ENCODE measurements at regions not wholly inside any gene's neighbourhood (a gene's known extent, or its start where the extent isn't known, plus 50 kb on each side); places are given as distances from the start of the nearest gene placed in this dataset.

GRCh38 chr3:118497274-118497673 lies 537.4 kb downstream of the IGSF11 start:
- CTCF ChIA-PET: no interaction called here
- H3K4me3 Mint-ChIP-seq: no peak overlapping the region

DNA sequence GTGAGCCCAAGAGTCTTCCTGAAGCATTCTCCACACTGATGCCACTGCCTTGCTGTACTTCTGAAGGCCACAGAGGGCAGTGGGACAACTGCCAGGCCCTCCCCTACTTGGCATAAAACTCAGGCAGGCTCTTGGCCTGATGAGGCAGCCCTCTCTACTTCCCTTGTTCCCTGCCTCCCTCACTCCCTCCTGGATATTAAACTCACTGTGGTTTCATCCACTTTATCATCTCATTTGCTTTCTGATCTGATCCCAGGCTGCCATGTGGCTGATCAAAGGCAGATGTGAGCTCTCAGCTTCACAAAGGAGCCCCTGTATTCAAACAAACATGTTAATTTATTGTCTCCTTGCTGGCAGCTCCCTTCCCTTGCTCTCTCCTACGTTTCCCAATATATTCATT lies 533.5 kb downstream of the IGSF11 start:
- H3K27me3 Mint-ChIP-seq: no peaks in the 10 kb centered on the region
- CTCF ChIA-PET: no interaction called here
- no peaks in the 10 kb centered on the region for H3K9me3 ChIP-seq (ENCODE audit: low read length)
- no peaks in the 10 kb centered on the region for H3K27me3 ChIP-seq (ENCODE audit: insufficient read depth, low read length, poor library complexity, severe bottlenecking)
- no peaks in the 10 kb centered on the region for H3K4me1 Mint-ChIP-seq
- DNase-seq: no peak
- H3K4me3 ChIP-seq (ENCODE audit: low read length): no peak overlapping the region
- no peaks in the 10 kb centered on the region for H3K4me1 ChIP-seq (ENCODE audit: insufficient read depth, low read length)
- peaks cover 0 to 3% (median 0%) of the 10 kb centered on the region in 5 donors for H3K9me3 Mint-ChIP-seq
- H3K4me3 Mint-ChIP-seq: no peak overlapping the region
- H3K27ac Mint-ChIP-seq: no peak overlapping the region
- H3K36me3 ChIP-seq (ENCODE audit: insufficient read depth, low read length): no peaks in the 10 kb centered on the region
- no peak overlapping the region for H3K27ac ChIP-seq (ENCODE audit: low read depth, low read length)
- POLR2A ChIA-PET: no interaction called here
- no peaks in the 10 kb centered on the region for H3K36me3 Mint-ChIP-seq

More at GRCh38 chr3:118497274-118497673, 537.4 kb downstream of the IGSF11 start:
- Mint-ChIP-seq H3K27ac (no peak overlapping the region), H3K27me3 (no peaks in the 10 kb centered on the region), H3K4me1 (no peaks in the 10 kb centered on the region), H3K36me3 (no peaks in the 10 kb centered on the region), H3K9me3 (peaks cover 0 to 10% (median 0%) of the 10 kb centered on the region in 5 donors)
- H3K27me3 ChIP-seq (ENCODE audit: insufficient read depth, low read length, poor library complexity, severe bottlenecking): no peaks in the 10 kb centered on the region
- no peak overlapping the region for H3K4me3 ChIP-seq (ENCODE audit: low read length)
- H3K36me3 ChIP-seq (ENCODE audit: insufficient read depth, low read length): no peaks in the 10 kb centered on the region
- H3K9me3 ChIP-seq (ENCODE audit: low read length): no peaks in the 10 kb centered on the region
- H3K27ac ChIP-seq (ENCODE audit: low read depth, low read length): no peak overlapping the region
- POLR2A ChIA-PET: no interaction called here
- DNase-seq: no peak
- no peaks in the 10 kb centered on the region for H3K4me1 ChIP-seq (ENCODE audit: insufficient read depth, low read length)

- Mint-ChIP-seq H3K4me3 (no peak overlapping the region), H3K27ac (no peak overlapping the region), H3K36me3 (no peaks in the 10 kb centered on the region), H3K9me3 (peaks cover 0 to 1% (median 0%) of the 10 kb centered on the region in 5 donors), H3K4me1 (no peaks in the 10 kb centered on the region), H3K27me3 (no peaks in the 10 kb centered on the region)
- no peaks in the 10 kb centered on the region for H3K27me3 ChIP-seq (ENCODE audit: insufficient read depth, low read length, poor library complexity, severe bottlenecking)
- no peaks in the 10 kb centered on the region for H3K9me3 ChIP-seq (ENCODE audit: low read length)
- DNase-seq: no peak
- CTCF ChIA-PET: no interaction called here
- H3K36me3 ChIP-seq (ENCODE audit: insufficient read depth, low read length): no peaks in the 10 kb centered on the region
- H3K4me3 ChIP-seq (ENCODE audit: low read length): no peak overlapping the region
- POLR2A ChIA-PET: no interaction called here
- H3K4me1 ChIP-seq (ENCODE audit: insufficient read depth, low read length): no peaks in the 10 kb centered on the region
- no peak overlapping the region for H3K27ac ChIP-seq (ENCODE audit: low read depth, low read length)
These were observed 529.7 kb downstream of the IGSF11 start for GRCh38 chr3:118504906-118505305.

DNA sequence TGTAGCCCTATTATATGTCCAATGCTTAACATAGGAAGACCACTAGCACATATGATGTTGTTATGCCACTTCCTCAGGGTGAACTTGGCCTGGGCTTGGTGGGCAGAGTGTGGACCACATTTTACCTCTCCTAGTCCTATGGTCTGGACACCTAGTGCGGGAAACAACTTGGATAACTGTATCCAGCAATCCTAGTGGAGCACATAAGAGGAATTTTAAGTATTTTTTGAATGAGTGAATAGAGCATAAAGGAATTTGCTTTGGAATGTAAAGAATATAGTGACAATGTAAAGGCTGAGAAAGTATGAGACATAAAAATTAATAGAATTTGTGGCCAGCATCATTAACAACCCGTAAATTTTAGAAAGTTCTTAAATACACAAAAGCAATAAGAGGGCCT lies 528.9 kb downstream of the IGSF11 start:
- DNase-seq: no peak
- Histone ChIP-seq H3K9me3 (ENCODE audit: low read length) (no peaks in the 10 kb centered on the region), H3K27me3 (ENCODE audit: insufficient read depth, low read length, poor library complexity, severe bottlenecking) (no peaks in the 10 kb centered on the region), H3K4me1 (ENCODE audit: insufficient read depth, low read length) (no peaks in the 10 kb centered on the region), H3K27ac (ENCODE audit: low read depth, low read length) (no peak overlapping the region), H3K36me3 (ENCODE audit: insufficient read depth, low read length) (no peaks in the 10 kb centered on the region), H3K4me3 (ENCODE audit: low read length) (no peak overlapping the region)
- ChIA-PET POLR2A (no interaction called here), CTCF (no interaction called here)
- Mint-ChIP-seq H3K9me3 (peaks cover 0 to 1% (median 0%) of the 10 kb centered on the region in 5 donors), H3K27me3 (no peaks in the 10 kb centered on the region), H3K36me3 (no peaks in the 10 kb centered on the region), H3K4me1 (no peaks in the 10 kb centered on the region), H3K27ac (no peak overlapping the region), H3K4me3 (no peak overlapping the region)

DNA sequence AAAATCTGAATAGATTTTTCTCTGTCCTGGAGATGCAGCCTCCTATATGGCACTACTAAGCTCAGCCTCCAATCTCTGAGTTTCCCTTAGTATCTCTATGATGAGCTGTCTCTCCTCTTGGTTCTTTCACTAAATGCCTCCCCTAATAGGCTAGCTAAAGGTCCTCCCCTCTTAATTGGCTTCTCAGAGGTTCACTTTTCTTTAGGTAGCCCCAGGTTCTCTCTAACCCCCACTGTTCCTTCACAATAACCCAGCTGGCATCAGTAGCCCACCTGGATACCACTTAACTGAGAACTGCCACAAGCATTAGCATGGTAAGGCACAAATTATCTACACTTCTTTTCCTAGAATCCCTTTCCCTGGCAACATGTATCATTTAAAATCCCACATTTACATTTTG lies 523.2 kb downstream of the IGSF11 start:
- no peaks in the 10 kb centered on the region for H3K36me3 ChIP-seq (ENCODE audit: insufficient read depth, low read length)
- no peaks in the 10 kb centered on the region for H3K27me3 ChIP-seq (ENCODE audit: insufficient read depth, low read length, poor library complexity, severe bottlenecking)
- Mint-ChIP-seq H3K27me3 (no peaks in the 10 kb centered on the region), H3K4me3 (no peak overlapping the region), H3K9me3 (peaks cover 3 to 6% (median 3%) of the 10 kb centered on the region in 5 donors), H3K27ac (no peak overlapping the region), H3K4me1 (no peaks in the 10 kb centered on the region), H3K36me3 (peaks cover 0 to 3% (median 0%) of the 10 kb centered on the region in 3 donors)
- H3K9me3 ChIP-seq (ENCODE audit: low read length): no peaks in the 10 kb centered on the region
- H3K27ac ChIP-seq (ENCODE audit: low read depth, low read length): no peak overlapping the region
- CTCF ChIA-PET: no interaction called here
- no peaks in the 10 kb centered on the region for H3K4me1 ChIP-seq (ENCODE audit: insufficient read depth, low read length)
- POLR2A ChIA-PET: no interaction called here
- DNase-seq: no peak
- no peak overlapping the region for H3K4me3 ChIP-seq (ENCODE audit: low read length)

GRCh38 chr3:118512301-118512700 lies 522.3 kb downstream of the IGSF11 start:
- H3K9me3 ChIP-seq (ENCODE audit: low read length): no peaks in the 10 kb centered on the region
- H3K27ac ChIP-seq (ENCODE audit: low read depth, low read length): no peak overlapping the region
- DNase-seq: no peak
- peaks cover 0 to 3% (median 0%) of the 10 kb centered on the region in 3 donors for H3K36me3 Mint-ChIP-seq
- H3K36me3 ChIP-seq (ENCODE audit: insufficient read depth, low read length): no peaks in the 10 kb centered on the region
- no peak overlapping the region for H3K4me3 Mint-ChIP-seq
- H3K4me1 Mint-ChIP-seq: no peaks in the 10 kb centered on the region
- H3K27me3 ChIP-seq (ENCODE audit: insufficient read depth, low read length, poor library complexity, severe bottlenecking): no peaks in the 10 kb centered on the region
- no peaks in the 10 kb centered on the region for H3K27me3 Mint-ChIP-seq
- H3K9me3 Mint-ChIP-seq: peaks cover 3 to 5% (median 3%) of the 10 kb centered on the region in 5 donors
- CTCF ChIA-PET: no interaction called here
- H3K27ac Mint-ChIP-seq: no peak overlapping the region
- POLR2A ChIA-PET: no interaction called here
- no peak overlapping the region for H3K4me3 ChIP-seq (ENCODE audit: low read length)
- no peaks in the 10 kb centered on the region for H3K4me1 ChIP-seq (ENCODE audit: insufficient read depth, low read length)

- no peaks in the 10 kb centered on the region for H3K4me1 Mint-ChIP-seq
- H3K27ac Mint-ChIP-seq: no peak overlapping the region
- no peaks in the 10 kb centered on the region for H3K36me3 Mint-ChIP-seq
- Histone ChIP-seq H3K27ac (ENCODE audit: low read depth, low read length) (no peak overlapping the region), H3K9me3 (ENCODE audit: low read length) (no peaks in the 10 kb centered on the region), H3K36me3 (ENCODE audit: insufficient read depth, low read length) (no peaks in the 10 kb centered on the region), H3K4me1 (ENCODE audit: insufficient read depth, low read length) (no peaks in the 10 kb centered on the region), H3K4me3 (ENCODE audit: low read length) (no peak overlapping the region), H3K27me3 (ENCODE audit: insufficient read depth, low read length, poor library complexity, severe bottlenecking) (no peaks in the 10 kb centered on the region)
- H3K27me3 Mint-ChIP-seq: no peaks in the 10 kb centered on the region
- CTCF ChIA-PET: no interaction called here
- POLR2A ChIA-PET: no interaction called here
- no peak for DNase-seq
- H3K4me3 Mint-ChIP-seq: no peak overlapping the region
- peaks cover 6 to 12% (median 8%) of the 10 kb centered on the region in 5 donors for H3K9me3 Mint-ChIP-seq
These were observed 509.6 kb downstream of the IGSF11 start for GRCh38 chr3:118525077-118525476.

GRCh38 chr3:118526758-118527513 lies 507.7 kb downstream of the IGSF11 start:
- no peak overlapping the region for H3K4me3 ChIP-seq (ENCODE audit: low read length)
- no peaks in the 10 kb centered on the region for H3K36me3 ChIP-seq (ENCODE audit: insufficient read depth, low read length)
- Mint-ChIP-seq H3K27ac (no peak overlapping the region), H3K4me3 (no peak overlapping the region), H3K4me1 (no peaks in the 10 kb centered on the region), H3K9me3 (peaks cover 0 to 12% (median 6%) of the 10 kb centered on the region in 5 donors), H3K27me3 (no peaks in the 10 kb centered on the region), H3K36me3 (no peaks in the 10 kb centered on the region)
- ChIA-PET CTCF (no interaction called here), POLR2A (no interaction called here)
- no peaks in the 10 kb centered on the region for H3K4me1 ChIP-seq (ENCODE audit: insufficient read depth, low read length)
- no peak for DNase-seq
- no peak overlapping the region for H3K27ac ChIP-seq (ENCODE audit: low read depth, low read length)
- H3K9me3 ChIP-seq (ENCODE audit: low read length): no peaks in the 10 kb centered on the region
- no peaks in the 10 kb centered on the region for H3K27me3 ChIP-seq (ENCODE audit: insufficient read depth, low read length, poor library complexity, severe bottlenecking)

Data from CD8-positive, alpha-beta memory T cell (primary cell).